ENCODE measurements at regions not wholly inside any gene's neighbourhood (a gene's known extent, or its start where the extent isn't known, plus 50 kb on each side); places are given as distances from the start of the nearest gene placed in this dataset.
"Not testable (repeated sequence)": the region's sequence is repeated elsewhere in the genome, so short reads cannot be mapped to it uniquely, and the experiment has no call there.

- CTCF ChIA-PET = interaction anchor here (13.6 kb wide), 1 partner anchor 234 kb away, joined by 331 read pairs; no protein-coding TSS in a partner anchor
- H3K36me3 ChIP-seq (ENCODE audit: control insufficient read depth, insufficient read depth, low read length) = no peaks in the 10 kb centered on the region
- no peak for TF ChIP-seq CTCF (IDR thresholded peaks at IDR 0.05; ENCODE audit: insufficient read depth, low read depth, low read length)
- DNase-seq (ENCODE audit: low read depth) = no peak
- H3K27me3 ChIP-seq (ENCODE audit: control insufficient read depth, insufficient read depth, low read length) = no peaks in the 10 kb centered on the region
- POLR2A ChIA-PET = no interaction called here
- H3K4me3 ChIP-seq (ENCODE audit: low read depth, low read length) = no peak overlapping the region
Measured at GRCh38 chr3:193046371-193046770, 128.7 kb upstream of the MB21D2 start.

DNA sequence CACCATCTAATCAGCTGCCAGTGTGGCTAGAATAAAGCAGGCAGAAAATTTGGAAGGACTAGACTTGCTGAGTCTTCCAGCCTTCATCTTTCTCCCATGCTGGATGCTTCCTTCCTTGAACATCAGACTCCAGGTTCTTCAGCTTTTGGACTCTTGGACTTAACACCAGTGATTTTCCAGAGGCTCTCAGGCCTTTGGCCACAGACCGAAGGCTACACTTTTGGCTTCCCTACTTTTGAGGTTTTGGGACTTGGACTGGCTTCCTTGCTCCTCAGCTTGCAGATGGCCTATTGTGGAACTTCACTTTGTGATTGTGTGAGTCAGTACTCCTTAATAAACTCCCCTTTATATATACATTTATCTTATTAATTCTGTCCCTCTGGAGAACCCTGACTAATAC is 129.8 kb upstream of the MB21D2 start:
- H3K36me3 ChIP-seq (ENCODE audit: control insufficient read depth, insufficient read depth, low read length); POLR2A ChIA-PET; DNase-seq (ENCODE audit: low read depth); H3K4me3 ChIP-seq (ENCODE audit: low read depth, low read length); H3K27me3 ChIP-seq (ENCODE audit: control insufficient read depth, insufficient read depth, low read length): not testable (repeated sequence)
- CTCF ChIA-PET = interaction anchor here (13.6 kb wide), 1 partner anchor 235 kb away, joined by 331 read pairs; no protein-coding TSS in a partner anchor

DNA sequence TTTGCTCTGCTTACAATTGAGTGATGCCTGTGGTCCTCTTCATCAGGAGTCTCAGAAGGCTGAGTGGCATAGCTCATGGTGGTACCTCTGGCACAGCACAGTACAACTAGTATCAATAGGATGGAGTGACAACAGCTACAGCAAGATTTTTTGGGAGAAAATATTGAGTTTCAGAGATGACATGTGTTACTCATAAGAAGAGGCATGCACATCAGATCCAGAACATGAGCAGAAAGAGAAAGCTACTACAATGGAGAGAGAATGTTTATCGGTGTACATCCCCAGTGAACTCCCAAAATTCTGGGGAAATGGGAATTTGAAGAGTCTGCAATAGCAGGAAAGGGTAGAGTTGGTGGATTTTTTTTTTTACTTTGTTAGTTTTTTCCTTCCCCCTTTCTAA is 130.5 kb upstream of the MB21D2 start:
- no peak overlapping the region for H3K4me3 ChIP-seq (ENCODE audit: low read depth, low read length)
- ChIA-PET POLR2A (no interaction called here), CTCF (interaction anchor here (13.6 kb wide), 1 partner anchor 236 kb away, joined by 331 read pairs; no protein-coding TSS in a partner anchor)
- H3K36me3 ChIP-seq (ENCODE audit: control insufficient read depth, insufficient read depth, low read length) = no peaks in the 10 kb centered on the region
- no peaks in the 10 kb centered on the region for H3K27me3 ChIP-seq (ENCODE audit: control insufficient read depth, insufficient read depth, low read length)
- DNase-seq (ENCODE audit: low read depth) = no peak
- TF ChIP-seq CTCF (IDR thresholded peaks at IDR 0.05; ENCODE audit: insufficient read depth, low read depth, low read length) = no peak

DNA sequence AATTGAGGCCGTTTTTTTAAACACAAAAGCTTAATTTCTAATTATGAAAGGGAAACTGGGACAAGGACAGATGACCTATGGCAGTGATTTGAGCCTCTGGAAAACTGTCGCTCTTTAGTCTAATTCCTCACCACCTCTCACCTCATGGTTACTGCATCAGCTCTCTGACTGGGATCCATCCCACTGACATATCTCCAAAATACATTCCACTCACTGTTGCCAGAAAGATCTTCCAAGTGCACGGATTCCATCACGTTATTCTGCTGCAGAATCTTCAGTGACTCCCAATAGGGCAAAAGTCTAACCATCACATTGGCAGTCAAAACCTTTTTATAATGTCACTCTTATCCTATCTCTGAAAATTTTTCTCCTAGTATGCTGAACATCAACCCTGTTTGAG is 132.3 kb upstream of the MB21D2 start:
- no peak for DNase-seq (ENCODE audit: low read depth)
- ChIA-PET POLR2A (no interaction called here), CTCF (interaction anchor here (0.6 to 13.6 kb wide), 3 partner anchors 9 to 605 kb away, joined by 3 to 331 read pairs (median 13); no protein-coding TSS in a partner anchor)
- Histone ChIP-seq H3K4me3 (ENCODE audit: low read depth, low read length) (no peak overlapping the region), H3K36me3 (ENCODE audit: control insufficient read depth, insufficient read depth, low read length) (no peaks in the 10 kb centered on the region), H3K27me3 (ENCODE audit: control insufficient read depth, insufficient read depth, low read length) (no peaks in the 10 kb centered on the region)
- no peak for TF ChIP-seq CTCF (IDR thresholded peaks at IDR 0.05; ENCODE audit: insufficient read depth, low read depth, low read length)

DNA sequence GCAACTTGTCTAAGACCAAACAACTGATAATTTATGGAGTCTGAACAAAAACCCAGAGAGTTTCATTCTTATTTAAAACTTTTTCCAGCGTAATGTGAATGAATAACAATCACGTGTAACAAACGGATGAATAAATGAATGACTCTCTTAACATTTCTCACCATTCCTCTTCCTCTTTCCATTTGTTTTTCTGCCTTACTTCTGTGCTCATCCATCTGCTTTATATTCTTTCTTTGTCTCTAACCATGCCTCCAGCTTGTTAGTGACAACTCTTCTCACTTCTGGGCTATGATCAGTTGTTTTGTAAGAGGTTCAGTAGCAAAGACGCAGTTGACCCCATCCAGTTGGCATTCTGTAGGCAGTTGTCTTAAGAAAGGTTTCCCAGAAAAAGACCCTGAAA is 133.7 kb upstream of the MB21D2 start:
- TF ChIP-seq CTCF (IDR thresholded peaks at IDR 0.05; ENCODE audit: insufficient read depth, low read depth, low read length) = no peak
- Histone ChIP-seq H3K36me3 (ENCODE audit: control insufficient read depth, insufficient read depth, low read length) (no peaks in the 10 kb centered on the region), H3K27me3 (ENCODE audit: control insufficient read depth, insufficient read depth, low read length) (no peaks in the 10 kb centered on the region), H3K4me3 (ENCODE audit: low read depth, low read length) (no peak overlapping the region)
- CTCF ChIA-PET = interaction anchor here (2.0 kb wide), 1 partner anchor 10 kb away, joined by 13 read pairs; no protein-coding TSS in a partner anchor
- POLR2A ChIA-PET = no interaction called here
- no peak for DNase-seq (ENCODE audit: low read depth)
